Activated T-cell treated with anti-CD3 and anti-CD28 coated beads, Interleukin-2, amount 50 U/mL, for 72 hours (primary cell): ENCODE measurements at regions not wholly inside any gene's neighbourhood (a gene's known extent, or its start where the extent isn't known, plus 50 kb on each side); places are given as distances from the start of the nearest gene placed in this dataset.
"Not testable (repeated sequence)": the region's sequence is repeated elsewhere in the genome, so short reads cannot be mapped to it uniquely, and the experiment has no call there.

ENCODE experiments used
- ATAC-seq, 2 donors: fragments of 150-1000 bp; cut with Tn5 transposase; replicated peaks in 1 of 2; 2 replicates each; pipeline ENCODE4 v1.10.0; 2021; ENCODE audit warnings: moderate library complexity in 2 of 2, mild to moderate bottlenecking in 1 of 2
- DNase-seq, 2 donors: peaks; one replicate each; pipeline ENCODE4 v3.0.0; 2021 to 2022; ENCODE audit warnings: mixed read lengths in 1 of 2
- H3K27ac Mint-ChIP-seq: one replicate; pipeline ENCODE4 v1.8.0; 2022; ENCODE audit warnings: mild to moderate bottlenecking, moderate library complexity, mixed read lengths
- H3K27me3 Mint-ChIP-seq: one replicate; pipeline ENCODE4 v1.8.0; 2022; ENCODE audit warnings: low read depth, mixed read lengths
- H3K36me3 Mint-ChIP-seq, 2 donors: one replicate each; pipeline ENCODE4 v1.8.0; 2022; ENCODE audit warnings: mixed read lengths in 2 of 2, mild to moderate bottlenecking in 1 of 2; ENCODE audit not compliant: insufficient read depth in 2 of 2
- H3K4me1 Mint-ChIP-seq: one replicate; pipeline ENCODE4 v1.8.0; 2022; ENCODE audit warnings: low read depth, mixed read lengths
- H3K4me3 Mint-ChIP-seq, 2 donors: one replicate each; pipeline ENCODE4 v1.8.0; 2022; ENCODE audit warnings: mild to moderate bottlenecking in 2 of 2, mixed read lengths in 2 of 2, moderate library complexity in 2 of 2
- H3K9me3 Mint-ChIP-seq, 2 donors: one replicate each; pipeline ENCODE4 v1.8.0; 2022; ENCODE audit warnings: mixed read lengths in 2 of 2

GRCh38 chr9:62731015-62731414, 1541.2 kb downstream of the SPATA31A7 start:
- not testable (repeated sequence) for H3K27ac Mint-ChIP-seq, H3K36me3 Mint-ChIP-seq

GRCh38 chr9:62737004-62737606, 1547.3 kb downstream of the SPATA31A7 start:
- DNase-seq, ATAC-seq, H3K4me1 Mint-ChIP-seq, H3K27me3 Mint-ChIP-seq, H3K36me3 Mint-ChIP-seq, H3K27ac Mint-ChIP-seq, H3K9me3 Mint-ChIP-seq, H3K4me3 Mint-ChIP-seq: not testable (repeated sequence)

More at GRCh38 chr9:62731015-62731414, 1541.2 kb downstream of the SPATA31A7 start:
- not testable (repeated sequence) for H3K4me1 Mint-ChIP-seq, H3K4me3 Mint-ChIP-seq, DNase-seq, ATAC-seq, H3K27me3 Mint-ChIP-seq, H3K9me3 Mint-ChIP-seq

GRCh38 chr9:62737915-62738314, 1548.1 kb downstream of the SPATA31A7 start:
- not testable (repeated sequence) for ATAC-seq, H3K27ac Mint-ChIP-seq, H3K4me3 Mint-ChIP-seq, H3K27me3 Mint-ChIP-seq, H3K9me3 Mint-ChIP-seq, H3K36me3 Mint-ChIP-seq, DNase-seq, H3K4me1 Mint-ChIP-seq

GRCh38 chr9:62745774-62746529, 1556.1 kb downstream of the SPATA31A7 start:
- not testable (repeated sequence) for H3K27ac Mint-ChIP-seq, H3K4me1 Mint-ChIP-seq, H3K4me3 Mint-ChIP-seq, DNase-seq, ATAC-seq, H3K36me3 Mint-ChIP-seq, H3K9me3 Mint-ChIP-seq, H3K27me3 Mint-ChIP-seq
